Globus pallidus (tissue), 1 donor: ENCODE measurements at regions not wholly inside any gene's neighbourhood (a gene's known extent, or its start where the extent isn't known, plus 50 kb on each side); places are given as distances from the start of the nearest gene placed in this dataset.
A peak's percentile ranks its signal among the peaks of the same experiment; 100 is the strongest.

Source experiments
- DNase-seq: peaks from one replicate; pipeline ENCODE4 v3.0.0-alpha.2; 2015; ENCODE audit warnings: low spot score

- DNase-seq, result no peak
Observed at GRCh38 chr10:123573236-123574108, 92.7 kb upstream of the GPR26 start.

GRCh38 chr10:123574109-123574698, 92.0 kb upstream of the GPR26 start:
- DNase-seq, result no peak

GRCh38 chr10:123575105-123575504, 91.0 kb upstream of the GPR26 start:
- DNase-seq, result no peak

- no peak for DNase-seq
Observed at GRCh38 chr10:123576706-123577105, 89.4 kb upstream of the GPR26 start.

GRCh38 chr10:123577921-123578461, 88.2 kb upstream of the GPR26 start:
- DNase-seq, result no peak

GRCh38 chr10:123578721-123579120, 87.4 kb upstream of the GPR26 start:
- no peak for DNase-seq

GRCh38 chr10:123579675-123580074, 86.5 kb upstream of the GPR26 start:
- no peak for DNase-seq

GRCh38 chr10:123580426-123580825, 85.7 kb upstream of the GPR26 start:
- DNase-seq, result no peak

- no peak for DNase-seq
Observed at GRCh38 chr10:123581656-123582055, 84.5 kb upstream of the GPR26 start.

GRCh38 chr10:123582084-123582989, 83.8 kb upstream of the GPR26 start:
- DNase-seq, result peak; percentile 64

- DNase-seq, result peak; percentile 58
Observed at GRCh38 chr10:123583639-123584418, 82.3 kb upstream of the GPR26 start.

- DNase-seq, result no peak
Observed at GRCh38 chr10:123584419-123584775, 81.8 kb upstream of the GPR26 start.

- no peak for DNase-seq
Observed at GRCh38 chr10:123585477-123586445, 80.4 kb upstream of the GPR26 start.

- no peak for DNase-seq
Observed at GRCh38 chr10:123587110-123587509, 79.0 kb upstream of the GPR26 start.

- DNase-seq, result no peak
Observed at GRCh38 chr10:123588386-123588914, 77.7 kb upstream of the GPR26 start.

GRCh38 chr10:123595661-123596060, 70.5 kb upstream of the GPR26 start:
- DNase-seq, result no peak

GRCh38 chr10:123597676-123598075, 68.5 kb upstream of the GPR26 start:
- no peak for DNase-seq

- no peak for DNase-seq
Observed at GRCh38 chr10:123599366-123599849, 66.7 kb upstream of the GPR26 start.

- DNase-seq, result no peak
Observed at GRCh38 chr10:123600177-123600576, 66.0 kb upstream of the GPR26 start.

GRCh38 chr10:123603130-123603529, 63.0 kb upstream of the GPR26 start:
- no peak for DNase-seq
